Motor neuron (in vitro differentiated cells): ENCODE measurements at regions not wholly inside any gene's neighbourhood (a gene's known extent, or its start where the extent isn't known, plus 50 kb on each side); places are given as distances from the start of the nearest gene placed in this dataset.

Experiments used
- ATAC-seq, 8 experiments: fragments of 200-7000 bp; cut with Tn5 transposase; replicated peaks in 6 of 8; 2 replicates each; pipeline ENCODE4 v1.8.0; 2021; ENCODE audit warnings: mild to moderate bottlenecking in 8 of 8, moderate library complexity in 8 of 8
- H3K27ac ChIP-seq, 2 donors: fragments of 250-450 bp; sonication (Bioruptor Pico); 2 replicates each; pipeline ENCODE4 v1.9.0; 2021; ENCODE audit warnings: antibody characterized with exemption in 2 of 2, mild to moderate bottlenecking in 2 of 2, moderate library complexity in 1 of 2
- H3K4me1 ChIP-seq, 2 donors: fragments of 250-450 bp; sonication (Bioruptor Pico); replicated peaks in 1 of 2; 2 replicates each; pipeline ENCODE4 v1.6.1; 2021; ENCODE audit warnings: antibody characterized with exemption in 2 of 2, mild to moderate bottlenecking in 2 of 2, moderate library complexity in 1 of 2
- H3K4me3 ChIP-seq, 5 donors: fragments of 250-450 bp; sonication (Bioruptor Pico); 2 replicates each; pipeline ENCODE4 v1.9.0; 2021; ENCODE audit warnings: antibody characterized with exemption in 5 of 5, mild to moderate bottlenecking in 5 of 5, moderate library complexity in 4 of 5
- WGBS, 10 experiments: fragments of 450-650 bp; shearing (Covaris generic); methylation state at CpG; one replicate each; pipeline ENCODE4 v1.0.0; 2022; 5-methylcytosine and 5-hydroxymethylcytosine counted together
- in situ Hi-C, 9 experiments: fragments of 400-800 bp; cut with MboI; loops; one replicate each; pipeline ENCODE4 v1.15.0; 2021; ENCODE audit warnings: low sequenced_read_pairs in 9 of 9, low pct_unique_long_range_greater_than_20kb in 2 of 9; ENCODE audit not compliant: unreplicated experiment in 9 of 9

DNA sequence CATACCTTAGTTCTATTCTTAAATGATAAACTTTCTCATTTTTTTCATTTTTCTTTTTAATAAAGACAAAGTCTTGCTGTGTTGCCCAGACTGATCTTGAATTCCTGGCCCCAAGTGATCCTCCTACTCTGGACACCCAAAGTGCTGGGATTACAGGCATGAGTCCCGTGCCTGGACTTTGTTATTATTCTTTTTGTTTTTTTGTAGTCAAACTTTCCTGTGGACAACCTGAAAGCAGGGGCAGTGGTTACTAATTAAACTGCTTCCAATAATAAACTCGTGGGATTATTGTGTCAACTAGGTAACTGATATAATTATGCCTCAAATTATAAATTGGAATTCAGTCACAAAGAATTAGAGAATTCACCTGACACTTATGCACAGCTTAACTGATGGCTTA lies 107.8 kb upstream of the RAPGEF2 start:
- in situ Hi-C loops: no loop called here
- no peak for ATAC-seq
- Histone ChIP-seq H3K27ac (no peak overlapping the region), H3K4me1 (peaks cover 0 to 12% of the 10 kb centered on the region in 2 donors), H3K4me3 (no peak overlapping the region)
- 43 to 100% (median 78%) methylated on average over 1 to 2 of the region's 2 CpGs; no CpG with 5 or more reads in 1 of the 10 experiments for WGBS, 10 experiments

- Histone ChIP-seq H3K4me1 (peaks cover 0 to 12% of the 10 kb centered on the region in 2 donors), H3K4me3 (no peak overlapping the region), H3K27ac (no peak overlapping the region)
- ATAC-seq: no peak
- in situ Hi-C loops: no loop called here
- 79 to 100% (median 86%) methylated on average over 5 to 8 of the region's 8 CpGs; no CpG with 5 or more reads in 3 of the 10 experiments for WGBS, 10 experiments
Measured at GRCh38 chr4:158995965-158996364, 106.9 kb upstream of the RAPGEF2 start.

DNA sequence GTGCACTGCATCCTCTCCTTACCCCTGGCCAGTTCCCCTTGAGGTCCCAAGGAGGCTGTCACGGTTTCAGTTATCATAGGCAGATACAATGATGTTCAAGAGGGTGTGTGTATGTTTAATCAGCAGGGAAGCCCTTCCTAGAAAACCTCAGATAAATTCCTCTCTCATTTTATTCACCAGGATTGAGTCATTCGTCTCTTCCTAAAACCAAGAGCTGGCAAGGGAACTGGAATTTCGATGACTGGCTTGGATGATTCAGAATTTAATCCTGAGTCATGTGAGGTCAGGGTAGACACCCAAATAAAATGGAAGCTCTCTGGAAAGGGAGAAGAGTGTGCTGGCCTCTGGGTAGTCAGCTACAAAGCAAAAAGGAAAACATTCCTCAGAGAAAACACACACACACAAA lies 106.2 kb upstream of the RAPGEF2 start:
- Histone ChIP-seq H3K27ac (peak overlapping the region in 1 of 2 donors; percentile 12), H3K4me3 (no peak overlapping the region), H3K4me1 (peaks cover 0 to 12% of the 10 kb centered on the region in 2 donors)
- ATAC-seq: peak; percentile 51 to 96 (median 78)
- 0 to 100% (median 55%) methylated on average over 1 to 3 of the region's 3 CpGs; no CpG with 5 or more reads in 1 of the 10 experiments for WGBS, 10 experiments
- in situ Hi-C loops: no loop called here

DNA sequence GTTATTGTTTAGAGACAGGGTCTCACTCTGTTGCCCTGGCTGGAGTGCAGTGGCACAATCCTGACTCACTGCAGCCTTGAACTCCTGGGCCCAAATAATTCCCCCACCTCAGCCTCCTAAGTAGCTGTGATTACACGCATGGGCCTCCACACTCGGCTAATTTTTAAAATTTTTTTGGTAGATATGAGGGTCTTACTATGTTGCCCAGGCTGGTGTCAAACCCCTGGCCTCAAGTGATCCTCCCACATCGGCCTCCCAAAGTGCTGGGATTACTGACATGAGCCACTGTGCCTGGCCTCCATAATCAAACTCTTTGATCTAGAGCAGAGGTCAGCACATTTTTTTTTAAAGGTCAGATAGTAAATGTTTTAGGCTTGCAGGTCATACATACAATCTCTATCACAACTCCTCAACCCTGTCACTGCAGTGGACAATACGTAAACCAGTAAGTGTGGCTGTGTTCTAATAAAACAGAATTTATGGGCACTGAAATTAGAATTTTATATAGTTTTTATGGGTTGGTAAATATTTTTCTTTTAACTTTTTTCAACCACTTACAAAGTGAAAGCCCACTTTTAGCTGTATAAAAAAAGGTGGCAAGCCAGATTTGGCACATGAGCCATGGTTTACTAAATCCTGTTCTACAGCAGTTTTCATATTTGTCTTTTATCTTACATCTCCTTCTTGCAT lies 105.1 kb upstream of the RAPGEF2 start:
- no peak for ATAC-seq
- no peak overlapping the region for H3K27ac ChIP-seq
- peaks cover 0 to 13% of the 10 kb centered on the region in 2 donors for H3K4me1 ChIP-seq
- no peak overlapping the region for H3K4me3 ChIP-seq
- in situ Hi-C loops: no loop called here
- WGBS, 10 experiments: 50 to 100% (median 84%) methylated on average over 1 to 4 of the region's 4 CpGs

DNA sequence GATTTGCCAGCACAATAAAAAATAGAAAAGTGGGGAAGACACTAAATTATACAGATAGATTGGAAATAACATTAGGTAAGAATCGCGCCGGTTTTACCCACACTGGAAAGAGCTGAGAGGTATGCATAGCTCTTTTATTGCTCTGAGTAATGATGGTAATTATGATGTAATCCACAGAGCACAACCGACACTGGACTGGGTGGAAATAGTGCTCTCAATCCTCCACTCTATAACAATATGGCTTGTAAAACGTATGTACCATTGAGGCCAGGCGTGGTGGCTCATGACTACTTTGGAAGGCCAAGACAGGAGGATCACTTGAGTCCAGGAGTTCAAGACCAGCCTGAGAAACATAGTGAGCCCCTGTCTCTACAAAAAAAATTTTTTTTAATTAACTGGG lies 104.3 kb upstream of the RAPGEF2 start:
- 8 to 100% (median 68%) methylated on average over 1 to 6 of the region's 6 CpGs; no CpG with 5 or more reads in 1 of the 10 experiments for WGBS, 10 experiments
- in situ Hi-C loops: no loop called here
- peak in 7 of 8 experiments; percentile 57 to 95 (median 80) for ATAC-seq
- Histone ChIP-seq H3K4me1 (peaks cover 5 to 21% of the 10 kb centered on the region in 2 donors), H3K27ac (peak overlapping the region in 1 of 2 donors; percentile 27), H3K4me3 (no peak overlapping the region)

GRCh38 chr4:158999166-158999682 lies 103.7 kb upstream of the RAPGEF2 start:
- Histone ChIP-seq H3K27ac (no peak overlapping the region), H3K4me1 (peaks cover 5 to 25% of the 10 kb centered on the region in 2 donors), H3K4me3 (no peak overlapping the region)
- ATAC-seq: no peak
- in situ Hi-C loops: no loop called here

DNA sequence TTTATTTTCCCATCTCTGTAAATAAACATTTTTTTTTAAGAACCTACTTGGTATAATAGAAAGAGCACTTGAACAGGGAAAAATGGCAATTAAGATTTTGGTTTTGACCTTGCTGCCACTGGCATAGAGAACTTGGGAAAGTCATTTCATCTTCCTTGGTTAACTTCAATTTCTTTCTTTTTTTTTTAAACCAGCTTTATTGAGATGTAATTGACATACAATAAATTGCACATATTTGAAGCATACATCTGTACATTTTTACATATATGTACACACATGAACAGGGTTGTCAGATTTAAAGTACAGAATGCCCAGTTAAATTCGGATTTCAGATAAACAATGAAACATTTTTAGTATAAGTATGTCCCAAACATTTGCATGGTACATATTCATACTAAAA lies 103.0 kb upstream of the RAPGEF2 start:
- ATAC-seq: no peak
- WGBS, 10 experiments: 0 to 100% (median 57%) methylated on average over 1 of the region's 1 CpG; no CpG with 5 or more reads in 3 of the 10 experiments
- in situ Hi-C loops: no loop called here
- Histone ChIP-seq H3K4me3 (no peak overlapping the region), H3K4me1 (peaks cover 5 to 25% of the 10 kb centered on the region in 2 donors), H3K27ac (no peak overlapping the region)

- Histone ChIP-seq H3K4me1 (peaks cover 5 to 13% of the 10 kb centered on the region in 2 donors), H3K4me3 (no peak overlapping the region), H3K27ac (peak overlapping the region in 1 of 2 donors; percentile 14)
- in situ Hi-C loops: no loop called here
- peak in 1 of 8 experiments; percentile 13 for ATAC-seq
- WGBS, 10 experiments: 48 to 95% (median 66%) methylated on average over 2 to 3 of the region's 3 CpGs
Measured at GRCh38 chr4:159002950-159003349, 99.9 kb upstream of the RAPGEF2 start.

DNA sequence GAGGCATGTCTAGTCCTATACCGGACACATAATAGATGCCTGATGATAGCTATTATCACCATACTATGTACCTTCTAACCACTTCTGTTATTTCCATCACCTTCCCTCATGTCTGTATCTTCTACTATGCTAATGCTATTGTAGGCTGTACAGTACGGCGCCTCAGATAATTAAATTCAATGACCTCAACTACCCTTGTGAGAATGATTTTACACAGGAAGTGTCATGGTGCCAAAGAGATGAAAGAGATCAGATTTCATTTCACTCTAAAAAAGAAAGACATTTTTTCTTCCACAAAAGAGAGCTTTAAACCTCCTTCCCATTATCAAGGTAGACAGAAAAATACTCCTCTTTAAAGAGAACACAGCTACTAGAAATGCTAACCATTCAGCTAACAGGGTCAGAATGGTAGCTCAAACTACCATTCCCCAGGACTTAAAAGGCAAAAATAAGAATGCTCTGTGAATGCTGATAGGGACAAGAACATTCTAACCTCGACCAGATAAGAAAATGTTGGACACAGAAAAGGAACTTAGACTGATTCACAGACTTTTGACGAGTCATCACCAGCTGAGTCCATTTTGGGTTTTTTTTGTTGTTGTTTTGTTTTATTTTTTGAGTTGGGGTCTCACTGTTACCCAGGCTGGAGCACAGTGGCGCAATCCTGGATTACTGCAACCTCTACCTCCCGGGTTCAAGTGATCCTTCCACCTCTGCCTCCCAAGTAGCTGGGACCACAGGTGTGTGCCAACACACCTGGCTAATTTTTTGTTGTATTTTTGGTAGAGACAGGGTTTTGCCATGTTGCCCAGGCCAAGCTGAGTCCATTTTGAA lies 99.2 kb upstream of the RAPGEF2 start:
- WGBS, 10 experiments: 52 to 100% (median 90%) methylated on average over 2 to 6 of the region's 7 CpGs; no CpG with 5 or more reads in 2 of the 10 experiments
- Histone ChIP-seq H3K4me3 (no peak overlapping the region), H3K4me1 (peaks cover 5 to 13% of the 10 kb centered on the region in 2 donors), H3K27ac (peak overlapping the region in 1 of 2 donors; percentile 14)
- in situ Hi-C loops: no loop called here
- ATAC-seq: peak in 5 of 8 experiments; percentile 56 to 74 (median 69)

GRCh38 chr4:159006202-159006601 lies 96.7 kb upstream of the RAPGEF2 start:
- Histone ChIP-seq H3K27ac (no peak overlapping the region), H3K4me3 (no peak overlapping the region), H3K4me1 (peaks cover 11 to 13% of the 10 kb centered on the region in 2 donors)
- in situ Hi-C loops: no loop called here
- 0 to 100% (median 67%) methylated on average over 1 to 3 of the region's 3 CpGs; no CpG with 5 or more reads in 1 of the 10 experiments for WGBS, 10 experiments
- ATAC-seq: peak in 3 of 8 experiments; percentile 76 to 90 (median 86)

GRCh38 chr4:159008671-159009070 lies 94.2 kb upstream of the RAPGEF2 start:
- in situ Hi-C loops: no loop called here
- Histone ChIP-seq H3K27ac (no peak overlapping the region), H3K4me3 (no peak overlapping the region), H3K4me1 (peaks cover 3 to 5% of the 10 kb centered on the region in 2 donors)
- no peak for ATAC-seq
- 0 to 58% (median 31%) methylated on average over 1 of the region's 1 CpG; no CpG with 5 or more reads in 2 of the 10 experiments for WGBS, 10 experiments

DNA sequence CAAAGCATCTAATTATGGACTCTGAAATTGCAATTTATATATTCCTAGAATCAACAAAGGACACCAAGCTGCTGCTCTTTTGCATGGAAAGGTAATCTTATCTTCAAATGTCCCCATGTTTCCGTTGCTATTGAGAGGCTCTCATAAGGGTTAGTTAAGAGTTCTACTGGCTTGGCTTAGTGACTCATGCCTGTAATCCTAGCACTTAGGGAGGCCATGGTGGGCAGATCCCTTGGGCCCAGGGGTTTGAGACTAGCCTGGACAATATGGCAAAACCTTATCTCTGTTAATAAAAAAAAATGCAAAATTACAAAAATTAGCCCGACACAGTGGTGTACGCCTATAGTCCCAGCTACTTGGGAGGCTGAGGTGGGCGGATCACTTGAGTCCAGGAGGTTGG lies 93.4 kb upstream of the RAPGEF2 start:
- in situ Hi-C loops: no loop called here
- no peak for ATAC-seq
- Histone ChIP-seq H3K4me1 (peaks cover 0 to 5% of the 10 kb centered on the region in 2 donors), H3K4me3 (no peak overlapping the region), H3K27ac (no peak overlapping the region)
- WGBS, 10 experiments: 86 to 100% (median 93%) methylated on average over 1 to 4 of the region's 4 CpGs; no CpG with 5 or more reads in 3 of the 10 experiments

DNA sequence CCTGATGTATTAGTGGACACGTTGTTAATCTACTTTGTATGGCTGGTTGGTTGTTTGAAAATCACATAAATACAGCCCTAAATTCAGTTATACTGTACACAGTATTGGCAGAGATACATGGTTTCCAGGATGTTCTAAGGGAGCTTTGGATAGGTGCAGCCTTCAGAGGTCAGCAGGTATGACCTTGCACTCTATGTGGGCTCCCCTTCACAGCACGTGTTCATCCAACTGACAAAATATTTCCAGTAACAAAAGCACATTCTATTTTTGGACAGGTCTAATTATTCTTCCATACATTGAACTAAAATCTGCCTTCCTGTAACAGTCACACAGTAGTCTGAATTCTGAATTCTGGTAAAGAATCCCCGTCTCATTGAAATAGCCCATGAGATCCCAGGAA lies 92.8 kb upstream of the RAPGEF2 start:
- WGBS, 10 experiments: 24 to 100% (median 92%) methylated on average over 1 to 3 of the region's 3 CpGs; no CpG with 5 or more reads in 1 of the 10 experiments
- Histone ChIP-seq H3K4me3 (no peak overlapping the region), H3K4me1 (peaks cover 5% of the 10 kb centered on the region in 2 donors), H3K27ac (no peak overlapping the region)
- ATAC-seq: no peak
- in situ Hi-C loops: no loop called here
